ENCODE measurements at regions not wholly inside any gene's neighbourhood (a gene's known extent, or its start where the extent isn't known, plus 50 kb on each side); places are given as distances from the start of the nearest gene placed in this dataset.

DNA sequence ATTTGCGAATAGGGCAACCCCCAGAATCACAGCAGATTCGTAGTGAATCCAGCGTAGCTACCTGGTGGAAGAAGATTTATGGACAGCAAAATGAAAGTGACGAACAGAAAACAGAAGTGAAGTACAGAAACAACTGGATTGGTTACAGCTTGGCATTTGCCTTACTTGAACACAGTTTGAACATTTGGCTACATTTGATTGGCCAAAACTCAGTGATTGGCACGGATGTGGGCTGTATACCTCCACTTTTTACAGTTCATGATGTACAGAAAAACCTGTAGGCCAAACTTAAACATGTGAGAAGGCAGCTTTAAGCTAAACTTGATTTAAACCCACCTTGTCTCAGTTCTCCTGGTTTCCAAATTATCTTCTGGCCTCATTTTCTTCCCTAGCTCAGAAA lies 49.9 kb upstream of the AMN1 start:
- no peak for DNase-seq

Measured in CD4-positive, alpha-beta T cell treated with Interleukin-1 beta for 1 hour (primary cell).